Smooth muscle cell (in vitro differentiated cells): ENCODE measurements at regions not wholly inside any gene's neighbourhood (a gene's known extent, or its start where the extent isn't known, plus 50 kb on each side); places are given as distances from the start of the nearest gene placed in this dataset.

Source experiments
- DNase-seq: peaks from one replicate; lab custom pipeline; 2025; ENCODE audit not compliant: unreplicated experiment; lab: John Stamatoyannopoulos, UW
- H2AFZ ChIP-seq: fragments of 200-600 bp; sonication (generic); 2 replicates; pipeline ENCODE4 v1.6.0; 2016; ENCODE audit warnings: antibody characterized with exemption, low read depth, mild to moderate bottlenecking
- H3F3A ChIP-seq: fragments of 200-600 bp; sonication (generic); 2 replicates; pipeline ENCODE4 v1.6.0; 2017; ENCODE audit warnings: antibody characterized with exemption, low read depth
- H3K27ac ChIP-seq: fragments of 200-600 bp; sonication (generic); 2 replicates; pipeline ENCODE4 v1.5.1; 2016; ENCODE audit warnings: low read depth, mild to moderate bottlenecking
- H3K27me3 ChIP-seq: fragments of 200-600 bp; sonication (generic); 2 replicates; pipeline ENCODE4 v1.6.1; 2016; ENCODE audit warnings: low read depth, mild to moderate bottlenecking
- H3K36me3 ChIP-seq: fragments of 200-600 bp; sonication (generic); 2 replicates; pipeline ENCODE4 v1.5.1; 2016; ENCODE audit warnings: low read depth
- H3K4me1 ChIP-seq: fragments of 200-600 bp; sonication (generic); 2 replicates; pipeline ENCODE4 v1.5.1; 2016; ENCODE audit warnings: low read depth
- H3K4me2 ChIP-seq: fragments of 200-600 bp; sonication (generic); 2 replicates; pipeline ENCODE4 v1.6.0; 2016; ENCODE audit warnings: mild to moderate bottlenecking
- H3K4me3 ChIP-seq: fragments of 200-600 bp; sonication (generic); 2 replicates; pipeline ENCODE4 v1.5.1; 2016; ENCODE audit warnings: mild to moderate bottlenecking
- H3K79me2 ChIP-seq: fragments of 200-600 bp; sonication (generic); 2 replicates; pipeline ENCODE4 v1.6.0; 2016; ENCODE audit warnings: low read depth, mild to moderate bottlenecking
- H3K9ac ChIP-seq: fragments of 200-600 bp; sonication (generic); 2 replicates; pipeline ENCODE4 v1.6.0; 2016; ENCODE audit warnings: low read depth
- H3K9me3 ChIP-seq: fragments of 200-600 bp; sonication (generic); replicated peaks from 2 replicates; pipeline ENCODE4 v1.5.1; 2016; ENCODE audit warnings: low read depth
- H4K20me1 ChIP-seq: fragments of 200-600 bp; sonication (generic); 2 replicates; pipeline ENCODE4 v1.6.0; 2016; ENCODE audit warnings: low read depth
- CTCF ChIP-seq: fragments of 200-600 bp; sonication (generic); IDR thresholded peaks from 2 replicates; pipeline ENCODE4 v1.5.1; 2017; ENCODE audit warnings: borderline replicate concordance, mild to moderate bottlenecking, antibody characterized with exemption; ENCODE audit not compliant: insufficient read depth, poor library complexity, severe bottlenecking
- WGBS: methylation state at CpG from one replicate; pipeline ENCODE4 v1.1.7; 2016; ENCODE audit warnings: low lambda C conversion rate; 5-methylcytosine and 5-hydroxymethylcytosine counted together

GRCh38 chr19:27851002-27851481, 1361.9 kb downstream of the UQCRFS1 start:
- Histone ChIP-seq H3K9me3 (peaks cover 7% of the 10 kb centered on the region), H3K27ac (no peak overlapping the region)
- TF ChIP-seq CTCF, result no peak

GRCh38 chr19:27846944-27847343, 1366.0 kb downstream of the UQCRFS1 start:
- Histone ChIP-seq H3K9ac (no peak overlapping the region), H3K4me1 (no peaks in the 10 kb centered on the region), H3K9me3 (peaks cover 4% of the 10 kb centered on the region), H3K79me2 (no peaks in the 10 kb centered on the region), H4K20me1 (no peaks in the 10 kb centered on the region), H2AFZ (no peak overlapping the region), H3K27me3 (no peaks in the 10 kb centered on the region), H3K27ac (no peak overlapping the region), H3K4me2 (no peak overlapping the region), H3K4me3 (no peak overlapping the region), H3F3A (no peaks in the 10 kb centered on the region), H3K36me3 (no peaks in the 10 kb centered on the region)
- no peak for TF ChIP-seq CTCF
- DNase-seq, result no peak
- whole genome bisulfite sequencing, result 72% methylated on average over 5 of the region's 5 CpGs

More at GRCh38 chr19:27851002-27851481, 1361.9 kb downstream of the UQCRFS1 start:
- Histone ChIP-seq H3K79me2 (no peaks in the 10 kb centered on the region), H3K4me1 (no peaks in the 10 kb centered on the region), H3K9ac (no peak overlapping the region), H3K27me3 (no peaks in the 10 kb centered on the region), H4K20me1 (no peaks in the 10 kb centered on the region), H3K4me3 (no peak overlapping the region), H2AFZ (no peak overlapping the region), H3K4me2 (no peak overlapping the region), H3F3A (no peaks in the 10 kb centered on the region), H3K36me3 (no peaks in the 10 kb centered on the region)
- DNase-seq, result no peak
- 91% methylated on average over 30 of the region's 30 CpGs for WGBS

GRCh38 chr19:27844261-27844660, 1368.7 kb downstream of the UQCRFS1 start:
- 80% methylated on average over 6 of the region's 6 CpGs for WGBS
- Histone ChIP-seq H3K36me3 (no peaks in the 10 kb centered on the region), H3K4me2 (no peak overlapping the region), H3K4me3 (no peak overlapping the region), H3K27me3 (no peaks in the 10 kb centered on the region), H3K9me3 (no peaks in the 10 kb centered on the region), H3F3A (no peaks in the 10 kb centered on the region), H3K27ac (no peak overlapping the region), H3K4me1 (no peaks in the 10 kb centered on the region), H2AFZ (no peak overlapping the region), H4K20me1 (no peaks in the 10 kb centered on the region), H3K79me2 (no peaks in the 10 kb centered on the region), H3K9ac (no peak overlapping the region)
- DNase-seq, result no peak
- TF ChIP-seq CTCF, result no peak

GRCh38 chr19:27843861-27844260, 1369.1 kb downstream of the UQCRFS1 start:
- no peak for TF ChIP-seq CTCF
- Histone ChIP-seq H3K4me3 (no peak overlapping the region), H3K9me3 (no peaks in the 10 kb centered on the region), H3F3A (no peaks in the 10 kb centered on the region), H2AFZ (no peak overlapping the region), H3K79me2 (no peaks in the 10 kb centered on the region), H3K27ac (no peak overlapping the region), H3K27me3 (no peaks in the 10 kb centered on the region), H3K9ac (no peak overlapping the region), H3K4me2 (no peak overlapping the region), H3K36me3 (no peaks in the 10 kb centered on the region), H4K20me1 (no peaks in the 10 kb centered on the region), H3K4me1 (no peaks in the 10 kb centered on the region)
- WGBS, result 77% methylated on average over 3 of the region's 3 CpGs
- no peak for DNase-seq
